GM12878 (cell line): ENCODE measurements at regions not wholly inside any gene's neighbourhood (a gene's known extent, or its start where the extent isn't known, plus 50 kb on each side); places are given as distances from the start of the nearest gene placed in this dataset.

Source experiments
- ATAC-seq: fragments of 200-7000 bp; cut with Tn5 transposase; 3 replicates; pipeline ENCODE4 v1.9.1; 2020; ENCODE audit warnings: mild to moderate bottlenecking, moderate library complexity
- BruUV-seq: library from RNA; stranded (reverse); fragments of 400-500 nt; replicated peaks from 2 replicates; lab custom pipeline; 2021; lab: Mats Ljungman, UMichigan
- CTCF ChIA-PET: fragments of 300-600 bp; sonication (Branson Sonifier 250); formaldehyde crosslinking; extraction: SDS; loops from one replicate; lab custom pipeline; 2021; ENCODE audit warnings: inconsistent platforms; lab: Yijun Ruan, JAX
- POLR2A ChIA-PET: fragments of 350-600 bp; formaldehyde crosslinking; extraction: SDS; loops from one replicate; lab custom pipeline; 2021; ENCODE audit warnings: inconsistent platforms; lab: Charles Lee
- RAD21 ChIA-PET: fragments of 300-600 bp; sonication (Branson Sonifier 250); formaldehyde crosslinking; loops from one replicate; lab custom pipeline; 2023; ENCODE audit warnings: antibody characterized with exemption; ENCODE audit not compliant: unreplicated experiment; lab: Charles Lee
- SMC1A ChIA-PET: fragments of 300-600 bp; sonication (Branson Sonifier 250); formaldehyde crosslinking; loops from one replicate; lab custom pipeline; 2023; ENCODE audit not compliant: unreplicated experiment, uncharacterized antibody; lab: Charles Lee
- DNase-seq: peaks from one replicate; pipeline ENCODE4 v3.0.0-alpha.2; 2011; ENCODE audit warnings: low read depth, low spot score
- FAIRE-seq: peaks from 3 replicates; lab custom pipeline; 2011; peaks lifted over from hg19 to GRCh38; lab: Jason Lieb, UNC
- H2AFZ ChIP-seq: 2 replicates; pipeline ENCODE4 v1.6.0; 2011; ENCODE audit warnings: low read depth, low read length, control low read depth; ENCODE audit not compliant: control insufficient read depth
- H3K27ac ChIP-seq: 2 replicates; pipeline ENCODE4 v1.5.1; 2011; ENCODE audit warnings: control low read depth; ENCODE audit not compliant: control insufficient read depth, insufficient read depth
- H3K27me3 ChIP-seq, 2 experiments: replicated peaks in 1 of 2; 2 replicates each; pipeline versions ENCODE4 v1.6.0 to v1.6.1; 2011; ENCODE audit warnings: low read length in 1 of 2; ENCODE audit not compliant: control insufficient read depth in 2 of 2, insufficient read depth in 2 of 2
- H3K36me3 ChIP-seq, 2 experiments: 2 replicates each; pipeline ENCODE4 v1.5.1; 2011; ENCODE audit warnings: low read length in 1 of 2; ENCODE audit not compliant: control insufficient read depth in 2 of 2, insufficient read depth in 2 of 2
- H3K4me1 ChIP-seq: 2 replicates; pipeline ENCODE4 v1.6.1; 2011; ENCODE audit warnings: mild to moderate bottlenecking, low read length, moderate library complexity, mixed read lengths; ENCODE audit not compliant: control insufficient read depth, insufficient read depth
- H3K4me2 ChIP-seq: 2 replicates; pipeline ENCODE4 v1.6.0; 2011; ENCODE audit warnings: control low read depth; ENCODE audit not compliant: control insufficient read depth, insufficient read depth
- H3K4me3 ChIP-seq: fragments of 200-600 bp; sonication (generic); 2 replicates; pipeline ENCODE4 v1.5.1; 2016
- H3K79me2 ChIP-seq: 2 replicates; pipeline ENCODE4 v1.6.0; 2011; ENCODE audit warnings: low read length; ENCODE audit not compliant: control insufficient read depth, insufficient read depth
- H3K9ac ChIP-seq: 2 replicates; pipeline ENCODE4 v1.8.0; 2011; ENCODE audit warnings: low read length, control low read depth, mixed read lengths; ENCODE audit not compliant: control insufficient read depth, insufficient read depth
- H3K9me3 ChIP-seq: replicated peaks from 3 replicates; pipeline ENCODE4 v1.5.1; 2011; ENCODE audit warnings: mild to moderate bottlenecking, low read length; ENCODE audit not compliant: control insufficient read depth, insufficient read depth
- H4K20me1 ChIP-seq: 2 replicates; pipeline ENCODE4 v1.6.0; 2011; ENCODE audit not compliant: control insufficient read depth, insufficient read depth
- BCLAF1 ChIP-seq: fragments of 450-650 bp; IDR thresholded peaks from 2 replicates; pipeline ENCODE4 v1.6.1; 2017; ENCODE audit warnings: antibody characterized with exemption, mild to moderate bottlenecking, moderate library complexity
- CBFB ChIP-seq: IDR thresholded peaks from 2 replicates; pipeline ENCODE4 v1.6.1; 2016; ENCODE audit warnings: antibody characterized with exemption, low read depth
- CHD4 ChIP-seq: fragments of 200-600 bp; sonication (generic); IDR thresholded peaks from 2 replicates; pipeline ENCODE4 v1.6.1; 2016; ENCODE audit warnings: mild to moderate bottlenecking
- JUNB ChIP-seq: IDR thresholded peaks from 2 replicates; pipeline ENCODE4 v1.6.1; 2016; ENCODE audit warnings: antibody characterized with exemption, mild to moderate bottlenecking
- LARP7 ChIP-seq: fragments of 450-650 bp; IDR thresholded peaks from 2 replicates; pipeline ENCODE4 v1.6.1; 2017; ENCODE audit warnings: mild to moderate bottlenecking
- NR2C1 ChIP-seq: fragments of 450-650 bp; IDR thresholded peaks from 2 replicates; pipeline ENCODE4 v1.6.1; 2017; ENCODE audit warnings: antibody characterized with exemption, mild to moderate bottlenecking, moderate library complexity
- POLR2AphosphoS2 ChIP-seq: IDR thresholded peaks from 2 replicates; pipeline ENCODE4 v1.6.1; 2011; ENCODE audit warnings: low read depth, mild to moderate bottlenecking, low read length, improper control_type of control experiment, moderate library complexity
- SMARCA5 ChIP-seq: fragments of 450-650 bp; IDR thresholded peaks from 2 replicates; pipeline ENCODE4 v1.6.1; 2017; ENCODE audit warnings: mild to moderate bottlenecking
- TAF1 ChIP-seq: IDR thresholded peaks from 2 replicates; pipeline ENCODE4 v1.6.1; 2011; ENCODE audit warnings: mild to moderate bottlenecking, low read depth, low read length, borderline replicate concordance
- ZBTB33 ChIP-seq: fragments of 450-650 bp; IDR thresholded peaks from 2 replicates; pipeline ENCODE4 v1.6.1; 2017; ENCODE audit warnings: mild to moderate bottlenecking
- ZSCAN29 ChIP-seq: fragments of 450-650 bp; IDR thresholded peaks from 2 replicates; pipeline ENCODE4 v1.6.1; 2017; ENCODE audit warnings: mild to moderate bottlenecking, moderate library complexity
- WGBS: methylation state at CpG from one replicate; pipeline ENCODE4 v1.1.6; 2016; ENCODE audit warnings: low lambda C conversion rate; ENCODE audit not compliant: insufficient replicate concordance, insufficient coverage; ENCODE audit errors: missing lambda C conversion rate; 5-methylcytosine and 5-hydroxymethylcytosine counted together
- in situ Hi-C: fragments of 300-500 bp; cut with MboI; formaldehyde crosslinking; loops from 9 replicates; pipeline ENCODE4 v1.14.3; 2018; ENCODE audit warnings: mixed read lengths
- intact Hi-C: fragments of 100-400 bp; cut with micrococcal nuclease; formaldehyde crosslinking; loops from one replicate; pipeline ENCODE4 v1.14.2; 2022; ENCODE audit not compliant: unreplicated experiment
- TF ChIP-seq, protein P1 (sequence below): IDR thresholded peaks from 2 replicates; pipeline ENCODE4 v1.6.1; 2011; ENCODE audit warnings: low read depth, low read length, improper control_type of control experiment, borderline replicate concordance
- TF ChIP-seq, protein P2 (sequence below): IDR thresholded peaks from 2 replicates; pipeline ENCODE4 v1.6.1; 2011; ENCODE audit warnings: borderline replicate concordance, low read depth, mild to moderate bottlenecking, moderate library complexity, low read length; ENCODE audit not compliant: insufficient read depth, poor library complexity, severe bottlenecking

GRCh38 chr2:237198164-237198855 lies 112.6 kb downstream of the COPS8 start (continued):
- TF ChIP-seq, protein P1, sequence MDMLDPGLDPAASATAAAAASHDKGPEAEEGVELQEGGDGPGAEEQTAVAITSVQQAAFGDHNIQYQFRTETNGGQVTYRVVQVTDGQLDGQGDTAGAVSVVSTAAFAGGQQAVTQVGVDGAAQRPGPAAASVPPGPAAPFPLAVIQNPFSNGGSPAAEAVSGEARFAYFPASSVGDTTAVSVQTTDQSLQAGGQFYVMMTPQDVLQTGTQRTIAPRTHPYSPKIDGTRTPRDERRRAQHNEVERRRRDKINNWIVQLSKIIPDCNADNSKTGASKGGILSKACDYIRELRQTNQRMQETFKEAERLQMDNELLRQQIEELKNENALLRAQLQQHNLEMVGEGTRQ: no peak
- TF ChIP-seq POLR2AphosphoS2 (no peak), TAF1 (no peak), JUNB (no peak)

DNA sequence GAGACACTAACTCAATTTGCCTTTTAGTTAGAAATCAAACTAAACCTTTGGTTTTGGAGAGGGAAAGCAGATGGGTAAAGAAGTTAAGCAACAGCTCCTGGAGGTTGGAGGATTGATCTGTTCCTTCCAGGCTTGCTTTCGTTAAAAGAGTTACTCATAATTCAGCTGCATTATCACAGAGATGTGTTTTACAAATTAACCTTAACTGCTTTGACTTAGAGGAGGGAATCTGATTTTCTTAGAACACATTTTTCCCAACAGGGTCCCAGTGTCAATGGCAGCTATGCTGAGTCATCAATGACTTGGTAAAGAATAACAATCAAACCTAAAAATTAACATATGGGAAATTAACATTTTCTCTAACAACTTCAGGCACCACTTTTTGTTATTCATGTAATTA lies 113.4 kb downstream of the COPS8 start:
- H3K27me3 ChIP-seq: no peaks in the 10 kb centered on the region; a peak in 3 of 4 replicates
- H4K20me1 ChIP-seq: no peaks in the 10 kb centered on the region
- ChIA-PET SMC1A (interaction anchor here (1.4 to 2.1 kb wide), 2 partner anchors 37 to 211 kb away, joined by 3 to 5 read pairs; no protein-coding TSS in a partner anchor), POLR2A (no interaction called here), CTCF (no interaction called here), RAD21 (no interaction called here)
- no peak overlapping the region for H3K4me2 ChIP-seq
- FAIRE-seq (no peak), ATAC-seq (no peak), DNase-seq (no peak)
- H3K27ac ChIP-seq: no peak overlapping the region
- no peaks in the 10 kb centered on the region; the same call in 2 of the 3 replicates for H3K9me3 ChIP-seq
- H3K4me1 ChIP-seq: no peaks in the 10 kb centered on the region
- H3K36me3 ChIP-seq: no peaks in the 10 kb centered on the region
- H3K79me2 ChIP-seq: no peaks in the 10 kb centered on the region
- intact Hi-C loops: no loop called here
- H3K9ac ChIP-seq: no peak overlapping the region
- WGBS: 0% methylated on average over 1 of the region's 1 CpG
- no TSS peak for BruUV-seq
- H3K4me3 ChIP-seq: no peak overlapping the region
- H2AFZ ChIP-seq: no peak overlapping the region
- in situ Hi-C loops: no loop called here
- TF ChIP-seq ZBTB33 (no peak), BCLAF1 (no peak), CBFB (no peak), LARP7 (no peak), CHD4 (no peak), SMARCA5 (no peak), ZSCAN29 (no peak), NR2C1 (no peak)
- TF ChIP-seq, protein P2, sequence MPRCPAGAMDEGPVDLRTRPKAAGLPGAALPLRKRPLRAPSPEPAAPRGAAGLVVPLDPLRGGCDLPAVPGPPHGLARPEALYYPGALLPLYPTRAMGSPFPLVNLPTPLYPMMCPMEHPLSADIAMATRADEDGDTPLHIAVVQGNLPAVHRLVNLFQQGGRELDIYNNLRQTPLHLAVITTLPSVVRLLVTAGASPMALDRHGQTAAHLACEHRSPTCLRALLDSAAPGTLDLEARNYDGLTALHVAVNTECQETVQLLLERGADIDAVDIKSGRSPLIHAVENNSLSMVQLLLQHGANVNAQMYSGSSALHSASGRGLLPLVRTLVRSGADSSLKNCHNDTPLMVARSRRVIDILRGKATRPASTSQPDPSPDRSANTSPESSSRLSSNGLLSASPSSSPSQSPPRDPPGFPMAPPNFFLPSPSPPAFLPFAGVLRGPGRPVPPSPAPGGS: no peak
